Kidney epithelial cell (primary cell): ENCODE measurements at regions not wholly inside any gene's neighbourhood (a gene's known extent, or its start where the extent isn't known, plus 50 kb on each side); places are given as distances from the start of the nearest gene placed in this dataset.

ENCODE experiments used
- DNase-seq: peaks from one replicate; pipeline ENCODE4 v3.0.0-alpha.2; 2010; ENCODE audit warnings: low read depth
- H3K27me3 ChIP-seq: 2 replicates; pipeline ENCODE4 v1.6.0; 2011; ENCODE audit warnings: low read length; ENCODE audit not compliant: control insufficient read depth, insufficient read depth
- H3K36me3 ChIP-seq: 2 replicates; pipeline ENCODE4 v1.5.1; 2011; ENCODE audit warnings: low read length; ENCODE audit not compliant: control insufficient read depth, insufficient read depth
- H3K4me3 ChIP-seq: 2 replicates; pipeline ENCODE4 v1.5.1; 2011; ENCODE audit warnings: low read depth, mild to moderate bottlenecking, control low read depth, low read length
- CTCF ChIP-seq: IDR thresholded peaks from 2 replicates; pipeline ENCODE4 v1.5.1; 2011; ENCODE audit warnings: mild to moderate bottlenecking, moderate library complexity, low read length, control low read depth, inconsistent platforms; ENCODE audit not compliant: insufficient read depth, poor library complexity, severe bottlenecking

GRCh38 chr22:34035209-34035608 lies 114.9 kb upstream of the LARGE1 start:
- Histone ChIP-seq H3K36me3 (no peaks in the 10 kb centered on the region), H3K27me3 (no peaks in the 10 kb centered on the region), H3K4me3 (no peak overlapping the region)
- no peak for DNase-seq
- no peak for TF ChIP-seq CTCF

- DNase-seq, result no peak
- no peaks in the 10 kb centered on the region for H3K36me3 ChIP-seq
- no peak for TF ChIP-seq CTCF
- no peaks in the 10 kb centered on the region for H3K27me3 ChIP-seq
- no peak overlapping the region for H3K4me3 ChIP-seq
Observed at GRCh38 chr22:34036931-34037330, 116.7 kb upstream of the LARGE1 start.

GRCh38 chr22:34038801-34039555 lies 118.7 kb upstream of the LARGE1 start:
- no peak for TF ChIP-seq CTCF
- no peak overlapping the region for H3K4me3 ChIP-seq

GRCh38 chr22:34045311-34045710 lies 125.0 kb upstream of the LARGE1 start:
- no peak for DNase-seq
- Histone ChIP-seq H3K36me3 (no peaks in the 10 kb centered on the region), H3K27me3 (no peaks in the 10 kb centered on the region), H3K4me3 (no peak overlapping the region)
- TF ChIP-seq CTCF, result no peak

More at GRCh38 chr22:34038801-34039555, 118.7 kb upstream of the LARGE1 start:
- DNase-seq, result no peak
- H3K27me3 ChIP-seq, result no peaks in the 10 kb centered on the region
- H3K36me3 ChIP-seq, result no peaks in the 10 kb centered on the region

- Histone ChIP-seq H3K27me3 (no peaks in the 10 kb centered on the region), H3K36me3 (no peaks in the 10 kb centered on the region), H3K4me3 (no peak overlapping the region)
- no peak for TF ChIP-seq CTCF
- no peak for DNase-seq
Observed at GRCh38 chr22:34055525-34056200, 135.4 kb upstream of the LARGE1 start.
